Non-pigmented ciliary epithelial cell (primary cell): ENCODE measurements at regions not wholly inside any gene's neighbourhood (a gene's known extent, or its start where the extent isn't known, plus 50 kb on each side); places are given as distances from the start of the nearest gene placed in this dataset.
A peak's percentile ranks its signal among the peaks of the same experiment; 100 is the strongest.
"Not testable (repeated sequence)": the region's sequence is repeated elsewhere in the genome, so short reads cannot be mapped to it uniquely, and the experiment has no call there.

Source experiments
- DNase-seq: peaks from one replicate; pipeline ENCODE4 v3.0.0-alpha.2; 2010; ENCODE audit warnings: low read depth

GRCh38 chr2:12543978-12544558 is 172.7 kb upstream of the TRIB2 start:
- no peak for DNase-seq

DNA sequence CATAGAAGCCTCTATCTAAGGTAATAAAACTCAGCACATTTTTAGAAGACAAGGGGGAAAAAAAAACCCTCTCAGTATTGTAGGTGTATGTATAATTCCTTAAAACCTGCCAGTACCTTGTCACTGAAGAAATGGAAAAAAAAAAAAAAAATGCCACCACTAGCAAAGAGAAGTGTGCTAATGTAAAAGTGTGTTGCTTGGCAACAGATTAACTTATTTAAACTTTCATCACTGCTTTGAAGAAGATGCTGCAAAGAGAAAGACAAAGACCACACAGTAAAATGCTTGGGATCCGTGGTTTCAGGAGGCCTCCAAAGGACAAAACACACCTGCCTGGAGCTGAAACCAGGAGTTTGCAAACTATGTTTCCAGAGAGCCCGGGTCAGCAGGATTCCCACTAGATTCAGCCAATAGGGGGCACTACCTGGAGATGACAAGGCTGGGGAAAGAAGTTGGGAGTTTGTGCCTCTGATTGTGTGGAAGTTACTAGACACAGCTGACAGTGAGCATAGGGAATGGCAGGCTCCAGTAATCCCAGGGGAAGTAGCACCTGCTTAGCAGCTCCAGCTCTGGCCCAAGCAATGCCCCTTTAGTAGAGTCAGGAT is 169.1 kb upstream of the TRIB2 start:
- DNase-seq, result no peak

DNA sequence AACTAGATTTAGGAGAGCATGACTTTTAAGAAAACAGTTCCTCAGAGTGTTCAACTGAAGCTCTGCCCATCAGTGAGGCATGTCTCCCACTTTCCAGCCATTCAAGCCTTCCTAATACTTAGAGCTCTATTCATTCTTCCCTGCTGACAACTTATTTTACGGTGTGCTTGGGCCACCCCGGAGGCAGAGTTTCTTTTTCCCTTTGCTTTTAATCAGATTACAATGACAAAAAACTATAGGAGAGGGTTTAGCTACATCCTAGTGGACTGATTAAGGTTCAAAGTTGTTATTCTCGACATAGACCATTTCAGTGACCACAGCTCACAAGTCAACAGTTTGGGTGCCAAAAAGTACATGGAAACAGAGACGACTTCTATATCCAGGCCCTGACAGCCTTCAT is 167.8 kb upstream of the TRIB2 start:
- DNase-seq, result no peak

DNA sequence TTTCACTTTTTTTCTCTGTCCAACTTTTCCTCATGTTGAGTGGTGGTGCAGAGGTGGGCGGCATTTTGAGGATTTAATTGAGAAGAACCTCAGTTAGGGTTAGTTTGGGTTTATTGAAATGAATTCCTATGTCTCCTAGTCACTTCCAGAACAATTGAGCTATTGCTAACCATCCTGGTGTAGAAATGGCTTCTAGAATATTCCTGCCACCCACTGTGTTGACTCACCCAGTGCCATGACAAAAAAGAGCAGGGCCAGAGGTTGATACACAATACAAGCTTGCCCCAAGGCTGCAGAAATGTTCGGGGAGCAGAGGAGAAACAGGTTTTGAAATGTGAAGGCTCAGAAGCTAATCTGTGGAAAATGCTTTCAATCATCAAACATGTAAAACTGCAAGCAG is 167.1 kb upstream of the TRIB2 start:
- no peak for DNase-seq

DNA sequence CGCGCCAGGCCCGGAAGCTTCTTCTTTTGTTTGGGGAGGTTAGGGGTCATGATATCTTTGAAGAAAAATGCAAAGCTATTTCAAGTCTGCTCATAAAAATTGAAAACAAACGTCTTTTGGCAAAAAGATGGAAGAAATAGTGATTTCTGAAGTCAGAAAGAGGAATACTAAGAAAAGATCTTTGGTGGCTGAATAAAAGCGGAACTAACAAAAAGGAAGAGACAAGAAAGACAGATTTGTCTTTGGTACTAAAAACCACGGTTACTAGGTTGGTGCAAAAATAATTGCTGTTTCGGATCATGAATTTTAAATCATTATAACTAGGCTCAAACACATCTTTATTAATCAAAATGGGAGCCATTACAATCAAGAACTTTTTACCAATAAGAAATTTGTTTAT is 164.6 kb upstream of the TRIB2 start:
- no peak for DNase-seq

DNA sequence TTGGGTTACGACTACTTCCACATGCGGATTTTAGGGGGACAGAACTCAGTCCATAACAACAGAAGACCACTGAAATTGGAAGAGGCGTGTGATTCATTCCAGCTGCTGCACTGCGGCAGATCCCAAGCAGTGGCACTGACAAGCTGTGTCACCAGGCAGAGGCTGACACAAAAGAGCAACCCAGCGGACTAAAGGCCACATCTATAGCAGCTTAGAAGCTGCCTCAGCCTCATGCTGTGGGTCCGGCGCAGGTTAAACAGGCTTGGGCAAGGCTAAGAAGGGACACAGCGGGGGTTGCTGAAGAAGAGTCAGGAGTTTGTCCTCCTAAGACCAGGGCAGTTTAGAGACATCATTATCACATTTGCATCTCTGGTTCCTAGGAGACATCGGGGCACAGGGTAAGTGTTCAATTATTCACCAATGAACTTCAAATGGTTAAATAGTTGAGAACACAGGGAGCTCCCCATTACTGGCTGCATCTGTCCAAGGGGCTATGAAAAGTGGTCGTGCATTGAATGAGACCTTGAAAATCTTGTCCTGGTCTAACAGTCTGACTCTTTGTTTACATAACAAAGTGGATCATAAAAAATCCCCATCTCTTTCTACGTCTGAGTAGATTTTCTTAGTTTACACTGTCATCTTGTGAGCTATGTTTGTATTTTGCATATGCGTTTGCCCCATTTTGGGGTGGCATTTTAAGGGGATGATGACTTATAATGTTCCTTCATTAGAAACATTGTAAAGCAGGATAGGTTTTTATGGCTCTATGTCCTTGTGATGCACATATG is 162.3 kb upstream of the TRIB2 start:
- DNase-seq, result no peak

DNA sequence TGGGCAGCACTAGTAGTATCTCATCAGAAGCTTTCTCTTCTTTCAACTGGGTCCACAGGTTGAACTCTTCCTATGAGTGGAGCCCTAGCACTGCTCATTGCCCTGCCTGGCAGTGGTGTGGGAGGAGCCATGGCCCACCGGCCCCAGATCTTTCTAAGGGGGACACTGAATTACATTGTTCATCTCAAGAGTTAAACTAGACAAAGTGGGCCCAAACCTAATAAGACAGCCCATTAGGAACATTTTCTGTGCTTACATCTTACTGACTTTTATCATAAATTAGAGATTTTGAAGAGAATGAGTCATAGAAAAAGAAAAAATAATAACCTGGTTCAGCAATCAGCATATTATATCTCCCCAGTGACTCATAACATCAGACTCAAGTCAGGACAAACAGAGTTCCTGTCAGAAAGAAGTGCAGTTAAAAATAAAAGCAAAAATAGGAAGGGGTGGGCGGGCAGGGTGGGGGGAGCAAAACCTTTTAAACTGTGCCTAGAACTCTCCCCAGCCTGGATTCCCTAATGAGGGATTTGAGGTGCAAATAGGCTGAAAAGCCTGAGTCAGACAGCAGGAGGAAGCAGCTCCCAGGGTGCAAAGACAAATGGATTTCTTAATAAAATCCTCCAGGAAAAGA is 161.6 kb upstream of the TRIB2 start:
- peak; percentile 71 for DNase-seq

DNA sequence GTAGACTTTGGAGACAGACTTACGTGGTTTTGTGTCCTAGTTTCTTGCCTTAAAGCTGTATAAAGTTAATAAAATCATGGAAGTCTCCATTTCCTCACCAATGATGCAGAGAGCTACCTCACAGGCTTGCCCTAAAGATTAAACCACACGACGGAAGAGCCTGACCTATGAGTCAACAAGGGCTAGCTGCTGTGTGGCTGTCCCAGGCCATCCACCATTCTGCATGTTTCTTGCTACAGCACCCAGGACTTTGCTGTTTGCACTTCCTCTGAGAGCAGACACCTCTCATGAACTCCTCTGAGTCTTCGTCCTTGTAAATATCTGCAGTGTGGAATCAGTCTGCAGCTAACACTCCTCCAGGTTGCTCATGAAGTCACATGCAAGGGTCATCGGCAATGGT is 160.0 kb upstream of the TRIB2 start:
- DNase-seq, result no peak

DNA sequence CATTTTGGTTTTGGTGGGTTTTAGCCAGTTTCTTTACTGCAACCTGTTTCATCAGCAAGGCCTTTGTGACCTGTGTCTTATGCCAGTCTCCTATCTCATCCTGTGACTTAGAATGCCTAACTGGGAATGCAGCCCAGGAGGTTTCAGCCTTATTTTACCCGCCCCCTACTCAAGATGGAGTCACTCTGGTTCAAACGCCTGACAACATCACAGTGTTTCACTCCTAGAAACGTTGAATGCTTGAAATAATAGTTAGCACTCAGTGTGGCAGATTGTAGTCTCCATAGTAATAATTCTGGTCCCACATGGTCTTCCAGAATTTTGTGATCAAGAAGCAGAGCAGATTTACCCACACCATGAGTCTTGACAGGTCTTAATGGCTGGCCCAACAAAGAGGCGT is 159.0 kb upstream of the TRIB2 start:
- no peak for DNase-seq

GRCh38 chr2:12558519-12558918 is 158.2 kb upstream of the TRIB2 start:
- no peak for DNase-seq

GRCh38 chr2:12560618-12561017 is 156.1 kb upstream of the TRIB2 start:
- DNase-seq, result no peak

DNA sequence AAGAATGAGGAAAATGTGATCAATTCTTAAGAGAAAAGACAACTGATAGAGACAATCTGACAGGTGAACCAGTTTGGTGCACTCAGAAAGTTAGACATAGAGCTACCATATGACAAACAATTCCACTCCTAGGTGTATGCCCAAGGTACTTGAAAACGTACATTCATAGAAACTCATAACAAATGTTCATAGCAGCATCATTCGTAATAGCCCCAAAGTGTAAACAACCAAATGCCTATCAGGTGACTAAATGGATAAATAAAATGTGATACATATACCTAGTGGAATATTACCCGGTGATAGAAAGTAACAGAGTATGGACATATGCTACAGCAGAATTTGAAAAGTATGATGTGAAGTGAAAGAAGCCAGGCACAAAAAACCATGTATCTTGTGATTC is 149.3 kb upstream of the TRIB2 start:
- DNase-seq, result no peak

GRCh38 chr2:12569510-12569909 is 147.2 kb upstream of the TRIB2 start:
- DNase-seq, result not testable (repeated sequence)

DNA sequence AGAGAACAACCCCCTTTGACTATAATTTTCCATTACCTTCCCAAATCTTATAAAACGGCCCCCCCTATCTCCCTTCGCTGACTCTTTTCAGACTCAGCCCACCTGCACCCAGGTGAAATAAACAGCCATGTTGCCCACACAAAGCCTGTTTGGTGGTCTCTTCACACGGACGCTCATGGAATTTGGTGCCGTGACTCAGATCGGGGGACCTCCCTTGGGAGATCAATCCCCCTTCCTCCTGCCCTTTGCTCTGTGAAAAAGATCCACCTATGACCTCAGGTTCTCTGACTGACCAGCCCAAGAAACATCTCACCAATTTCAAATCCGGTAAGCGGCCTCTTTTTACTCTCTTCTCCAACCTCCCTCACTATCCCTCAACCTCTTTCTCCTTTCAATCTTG is 146.8 kb upstream of the TRIB2 start:
- not testable (repeated sequence) for DNase-seq

GRCh38 chr2:12577091-12577490 is 139.6 kb upstream of the TRIB2 start:
- no peak for DNase-seq

DNA sequence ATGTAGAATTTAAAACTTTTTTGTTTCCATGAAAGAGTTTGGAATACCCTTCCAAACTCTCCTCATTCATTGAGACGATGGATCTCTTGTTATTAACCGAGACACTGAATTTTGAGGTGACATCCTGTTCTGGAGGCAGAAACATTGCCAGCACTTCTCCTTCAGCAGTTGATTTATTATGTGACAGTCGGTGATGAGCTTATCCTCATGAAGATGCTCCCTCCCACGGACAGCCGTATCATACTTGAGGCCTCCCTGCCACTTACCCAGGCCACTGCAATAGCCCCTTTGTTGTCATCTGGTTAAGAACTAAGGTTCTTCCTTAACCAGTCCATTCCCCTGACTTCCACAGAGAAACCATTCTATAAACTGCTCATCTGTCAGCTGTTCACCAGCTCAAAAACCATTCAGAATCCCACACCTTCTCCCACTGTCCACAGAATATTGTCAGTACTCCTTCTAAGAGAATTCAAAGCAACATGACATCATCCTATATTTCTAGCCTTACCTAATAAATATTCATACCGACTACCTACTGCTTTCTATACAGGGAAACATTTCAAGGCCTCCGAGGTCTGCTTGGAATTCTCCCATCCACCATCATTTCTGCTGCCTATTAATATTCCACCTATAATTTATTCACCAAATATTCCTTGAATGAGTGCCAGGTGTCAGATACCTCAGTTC is 139.0 kb upstream of the TRIB2 start:
- no peak for DNase-seq

- DNase-seq, result no peak
Observed at GRCh38 chr2:12579018-12579417, 137.7 kb upstream of the TRIB2 start.

GRCh38 chr2:12584338-12584737 is 132.4 kb upstream of the TRIB2 start:
- no peak for DNase-seq

GRCh38 chr2:12585784-12586183 is 131.0 kb upstream of the TRIB2 start:
- DNase-seq, result no peak

GRCh38 chr2:12587228-12587627 is 129.5 kb upstream of the TRIB2 start:
- DNase-seq, result no peak

DNA sequence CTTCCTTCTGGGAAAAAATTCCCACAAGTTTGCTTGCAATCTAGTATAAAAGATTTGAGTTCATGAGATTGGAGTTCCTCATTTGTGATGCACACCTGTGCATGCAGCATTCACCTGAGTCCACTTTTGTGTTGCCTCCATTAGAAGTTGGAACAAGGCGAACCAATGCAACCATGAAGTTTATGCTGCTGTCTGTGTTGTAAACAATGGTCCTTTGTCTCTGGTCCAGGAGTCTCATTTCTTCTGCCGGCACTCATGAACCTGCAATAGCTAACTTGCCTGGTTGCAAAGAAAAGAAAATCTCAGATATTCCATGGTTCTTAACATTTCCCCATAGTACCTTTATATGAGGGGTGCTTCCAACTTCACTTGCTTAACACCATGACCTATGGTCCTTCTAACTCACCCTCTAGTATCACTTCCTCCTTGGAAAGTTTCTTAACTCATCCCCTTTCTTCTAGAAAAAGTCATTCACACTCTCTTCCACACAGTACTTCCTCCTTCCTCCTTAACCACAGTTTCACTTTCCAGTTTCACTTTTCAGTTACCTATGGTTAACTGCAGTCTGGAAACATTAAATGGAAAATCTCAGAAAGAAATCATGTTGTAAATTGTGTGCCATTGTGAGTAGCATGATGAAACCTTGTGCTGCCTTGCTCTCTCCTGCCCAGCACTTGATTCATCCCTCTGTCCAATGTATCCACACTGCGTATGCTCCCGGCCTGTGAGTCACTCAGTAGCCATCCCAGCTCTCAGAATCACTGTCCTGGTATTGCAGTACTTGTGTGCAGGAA is 128.8 kb upstream of the TRIB2 start:
- peak; percentile 92 for DNase-seq

DNA sequence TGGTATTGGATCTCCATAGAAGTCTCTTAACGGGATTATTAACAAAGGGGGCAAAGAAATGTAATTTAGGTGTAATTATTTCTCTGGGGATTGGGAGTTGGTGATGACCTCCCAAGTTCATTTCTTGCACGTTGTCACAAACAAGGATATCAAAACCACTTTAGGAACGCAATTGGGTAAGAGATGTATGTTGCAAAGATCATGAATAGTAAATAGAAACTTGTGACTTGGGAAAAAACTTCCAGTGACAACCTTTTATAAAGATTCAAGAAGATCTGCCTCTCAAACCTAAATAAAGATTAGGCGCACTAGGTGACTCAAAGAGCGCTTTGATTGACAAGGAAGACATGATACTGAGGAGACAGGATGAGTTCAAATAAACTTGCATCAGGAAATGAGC is 127.8 kb upstream of the TRIB2 start:
- no peak for DNase-seq
